Osteocyte (in vitro differentiated cells): ENCODE measurements at regions not wholly inside any gene's neighbourhood (a gene's known extent, or its start where the extent isn't known, plus 50 kb on each side); places are given as distances from the start of the nearest gene placed in this dataset.

Experiments
- DNase-seq: peaks from one replicate; pipeline ENCODE4 v3.0.0; 2021; ENCODE audit warnings: mixed read lengths; ENCODE audit not compliant: unreplicated experiment; ENCODE audit errors: extremely low spot score
- H3K27ac Mint-ChIP-seq: one replicate; pipeline ENCODE4 v1.8.0; 2021; ENCODE audit warnings: mild to moderate bottlenecking, mixed read lengths; ENCODE audit not compliant: unreplicated experiment
- H3K27me3 Mint-ChIP-seq: one replicate; pipeline ENCODE4 v1.8.0; 2021; ENCODE audit warnings: mixed read lengths; ENCODE audit not compliant: unreplicated experiment
- H3K36me3 Mint-ChIP-seq: one replicate; pipeline ENCODE4 v1.8.0; 2021; ENCODE audit warnings: mixed read lengths; ENCODE audit not compliant: unreplicated experiment
- H3K4me1 Mint-ChIP-seq: one replicate; pipeline ENCODE4 v1.8.0; 2021; ENCODE audit warnings: mixed read lengths; ENCODE audit not compliant: unreplicated experiment
- H3K4me3 Mint-ChIP-seq: one replicate; pipeline ENCODE4 v1.8.0; 2021; ENCODE audit warnings: mild to moderate bottlenecking, moderate library complexity, mixed read lengths; ENCODE audit not compliant: unreplicated experiment
- H3K9me3 Mint-ChIP-seq: one replicate; pipeline ENCODE4 v1.8.0; 2021; ENCODE audit warnings: mixed read lengths; ENCODE audit not compliant: unreplicated experiment
- CTCF ChIP-seq: fragments of 200-600 bp; sonication (generic); IDR thresholded peaks from 2 replicates; pipeline ENCODE4 v1.5.0; 2021; ENCODE audit warnings: antibody characterized with exemption, mild to moderate bottlenecking, moderate library complexity

DNA sequence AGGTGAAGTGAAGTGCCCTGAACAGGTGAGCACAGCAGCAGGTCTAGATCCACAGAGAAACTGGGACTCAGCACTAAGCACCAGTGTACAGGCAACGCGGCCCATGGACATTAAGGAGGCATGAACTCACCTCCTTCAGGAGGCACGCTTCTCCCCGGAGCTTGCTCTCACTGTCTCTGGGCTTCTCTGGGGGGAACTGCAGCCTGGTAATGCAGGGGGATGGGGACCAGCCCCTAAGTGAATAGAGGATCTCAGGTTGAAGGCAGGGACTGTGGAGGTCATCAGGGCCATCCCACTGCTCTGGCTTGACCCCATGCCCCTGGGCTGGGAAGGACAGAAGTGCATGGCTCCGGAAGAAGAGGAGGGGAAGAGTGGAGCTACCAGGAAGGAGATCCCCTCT is 495.6 kb upstream of the B3GAT1 start:
- H3K4me1 Mint-ChIP-seq = peaks cover 3% of the 10 kb centered on the region
- H3K4me3 Mint-ChIP-seq = no peak overlapping the region
- H3K27ac Mint-ChIP-seq = no peak overlapping the region
- no peaks in the 10 kb centered on the region for H3K9me3 Mint-ChIP-seq
- H3K27me3 Mint-ChIP-seq = peaks cover 22% of the 10 kb centered on the region
- DNase-seq = no peak
- TF ChIP-seq CTCF = no peak
- no peaks in the 10 kb centered on the region for H3K36me3 Mint-ChIP-seq

DNA sequence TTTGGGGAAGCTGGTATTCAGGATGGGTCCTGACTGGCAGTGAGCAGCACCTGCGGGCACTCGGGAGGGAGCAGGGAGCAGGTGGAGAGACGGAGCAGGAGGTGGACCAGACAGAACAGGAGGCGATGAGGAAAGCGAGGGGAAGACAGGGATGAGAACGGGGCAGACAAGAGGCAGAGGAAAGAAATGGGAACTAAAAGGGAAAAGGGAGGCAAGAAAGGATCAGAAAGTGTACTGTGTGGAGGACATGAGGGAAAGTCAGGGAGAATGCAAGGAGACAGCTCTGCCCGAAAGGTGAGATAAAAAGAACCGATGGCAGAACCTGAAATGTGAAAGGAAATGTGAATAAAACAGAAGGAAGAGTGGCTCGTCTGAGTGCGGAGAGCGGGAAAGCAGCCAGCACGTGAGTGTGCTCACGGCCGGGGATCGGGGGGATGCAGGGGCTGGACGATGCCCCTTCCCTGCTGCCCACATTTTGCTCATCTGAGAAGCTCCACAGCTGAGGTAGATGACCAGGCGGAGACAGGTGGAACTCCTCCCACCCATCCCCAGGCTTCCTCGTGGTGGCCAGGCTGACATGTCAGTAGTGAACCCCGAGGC is 494.4 kb upstream of the B3GAT1 start:
- Mint-ChIP-seq H3K4me3 (no peak overlapping the region), H3K36me3 (no peaks in the 10 kb centered on the region), H3K27ac (no peak overlapping the region), H3K9me3 (no peaks in the 10 kb centered on the region), H3K27me3 (peaks cover 19% of the 10 kb centered on the region), H3K4me1 (peaks cover 3% of the 10 kb centered on the region)
- no peak for TF ChIP-seq CTCF
- DNase-seq = no peak

- no peak for TF ChIP-seq CTCF
- no peak for DNase-seq
- peaks cover 3% of the 10 kb centered on the region for H3K4me1 Mint-ChIP-seq
- H3K27ac Mint-ChIP-seq = no peak overlapping the region
- H3K4me3 Mint-ChIP-seq = no peak overlapping the region
- H3K36me3 Mint-ChIP-seq = no peaks in the 10 kb centered on the region
- H3K27me3 Mint-ChIP-seq = peaks cover 17% of the 10 kb centered on the region
- H3K9me3 Mint-ChIP-seq = no peaks in the 10 kb centered on the region
Measured at GRCh38 chr11:134905928-134906327, 493.9 kb upstream of the B3GAT1 start.

DNA sequence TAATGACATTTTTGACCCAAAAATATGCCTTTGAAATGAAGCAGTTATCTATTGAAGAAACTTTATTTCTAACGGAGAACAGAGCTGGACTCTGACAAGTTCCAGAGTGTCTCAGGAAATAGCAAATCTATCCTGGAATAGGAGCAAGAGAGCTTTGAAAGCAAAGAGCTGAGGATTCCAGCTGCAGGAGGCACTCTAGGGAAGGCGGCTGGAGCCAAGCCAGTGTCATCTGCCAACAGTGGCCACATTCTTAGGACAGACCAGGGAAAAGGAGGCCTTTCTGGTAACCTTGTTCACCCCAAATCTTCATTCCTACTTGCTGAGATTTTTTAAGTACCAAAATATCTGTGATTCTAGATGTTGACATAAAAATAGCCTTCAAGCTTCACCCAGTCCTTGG is 493.5 kb upstream of the B3GAT1 start:
- no peaks in the 10 kb centered on the region for H3K9me3 Mint-ChIP-seq
- no peak overlapping the region for H3K27ac Mint-ChIP-seq
- no peaks in the 10 kb centered on the region for H3K36me3 Mint-ChIP-seq
- peaks cover 17% of the 10 kb centered on the region for H3K27me3 Mint-ChIP-seq
- no peak for TF ChIP-seq CTCF
- H3K4me3 Mint-ChIP-seq = no peak overlapping the region
- no peak for DNase-seq
- peaks cover 3% of the 10 kb centered on the region for H3K4me1 Mint-ChIP-seq

DNA sequence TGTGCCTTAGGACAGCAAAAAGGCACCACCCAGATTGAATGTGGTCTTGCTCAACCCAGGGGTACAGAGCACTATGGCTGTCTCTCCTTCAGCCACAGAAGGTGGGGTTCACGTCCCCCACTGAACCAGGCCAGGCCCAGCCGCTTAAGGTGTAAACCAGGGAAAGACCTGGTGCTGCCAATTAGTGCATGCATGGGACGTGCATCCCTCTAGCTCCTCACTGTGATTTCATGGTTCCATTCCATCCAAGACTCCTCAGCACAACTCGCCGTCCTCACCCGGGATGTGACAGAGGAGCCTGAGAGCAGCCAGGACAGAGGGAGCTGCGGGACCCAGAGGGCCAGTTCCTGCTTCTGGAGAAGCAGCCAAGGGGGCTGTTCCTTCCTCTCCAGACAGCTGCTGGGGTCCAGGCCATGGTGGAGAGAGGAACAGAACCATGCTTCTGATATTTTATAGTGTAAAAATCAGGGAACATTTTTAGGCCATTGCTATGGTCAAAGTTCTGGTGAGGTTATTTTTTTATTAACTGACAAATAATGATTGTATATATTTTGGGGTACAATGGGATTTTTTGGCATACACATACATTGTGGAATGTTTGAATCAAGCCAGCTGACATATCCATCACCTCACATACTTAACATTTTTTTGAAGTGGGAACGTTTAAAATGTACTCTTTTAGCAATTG is 492.2 kb upstream of the B3GAT1 start:
- H3K36me3 Mint-ChIP-seq = no peaks in the 10 kb centered on the region
- no peaks in the 10 kb centered on the region for H3K9me3 Mint-ChIP-seq

More for the DNA sequence above, 492.2 kb upstream of the B3GAT1 start:
- TF ChIP-seq CTCF = no peak
- Mint-ChIP-seq H3K4me1 (peaks cover 3% of the 10 kb centered on the region), H3K27me3 (peaks cover 16% of the 10 kb centered on the region), H3K27ac (no peak overlapping the region), H3K4me3 (no peak overlapping the region)
- no peak for DNase-seq
